GM23338 (cell line): ENCODE measurements at regions not wholly inside any gene's neighbourhood (a gene's known extent, or its start where the extent isn't known, plus 50 kb on each side); places are given as distances from the start of the nearest gene placed in this dataset.

ENCODE experiments used
- ATAC-seq: fragments of 200-7000 bp; cut with Tn5 transposase; 3 replicates; pipeline ENCODE4 v1.9.1; 2020
- DNase-seq: peaks from one replicate; pipeline ENCODE4 v3.0.0-alpha.2; 2015; ENCODE audit warnings: low spot score
- H2AFZ ChIP-seq: fragments of 200-600 bp; sonication (generic); 2 replicates; pipeline ENCODE4 v1.8.0; 2016; ENCODE audit warnings: antibody characterized with exemption, mild to moderate bottlenecking, moderate library complexity
- H3F3A ChIP-seq: fragments of 200-600 bp; sonication (generic); replicated peaks from 2 replicates; pipeline ENCODE4 v1.8.0; 2017; ENCODE audit warnings: antibody characterized with exemption, mixed run types, low read depth
- H3K27ac ChIP-seq: fragments of 200-600 bp; sonication (generic); 2 replicates; pipeline ENCODE4 v1.6.1; 2016; ENCODE audit warnings: low read depth
- H3K27me3 ChIP-seq: fragments of 200-600 bp; sonication (generic); 2 replicates; pipeline ENCODE4 v1.8.0; 2016; ENCODE audit warnings: mild to moderate bottlenecking, mixed run types, moderate library complexity; ENCODE audit not compliant: insufficient read depth
- H3K36me3 ChIP-seq: fragments of 200-600 bp; sonication (generic); 2 replicates; pipeline ENCODE4 v1.8.0; 2016; ENCODE audit warnings: mild to moderate bottlenecking; ENCODE audit not compliant: insufficient read depth
- H3K4me1 ChIP-seq: fragments of 200-600 bp; sonication (generic); 2 replicates; pipeline ENCODE4 v1.8.0; 2016; ENCODE audit warnings: mild to moderate bottlenecking, moderate library complexity; ENCODE audit not compliant: insufficient read depth
- H3K4me2 ChIP-seq: fragments of 200-600 bp; sonication (generic); 2 replicates; pipeline ENCODE4 v1.7.1; 2017; ENCODE audit warnings: mixed run types
- H3K4me3 ChIP-seq: fragments of 200-600 bp; sonication (generic); 2 replicates; pipeline ENCODE4 v1.6.1; 2016; ENCODE audit warnings: mixed run types
- H3K79me2 ChIP-seq: fragments of 200-600 bp; sonication (generic); replicated peaks from 2 replicates; pipeline ENCODE4 v1.8.0; 2017; ENCODE audit warnings: mild to moderate bottlenecking; ENCODE audit not compliant: insufficient read depth
- H3K9me2 ChIP-seq: fragments of 200-600 bp; sonication (generic); 2 replicates; pipeline ENCODE4 v1.8.0; 2017; ENCODE audit not compliant: insufficient read depth
- H4K20me1 ChIP-seq: fragments of 200-600 bp; sonication (generic); replicated peaks from 2 replicates; pipeline ENCODE4 v1.8.0; 2017; ENCODE audit warnings: mild to moderate bottlenecking; ENCODE audit not compliant: insufficient read depth
- H3K27ac Mint-ChIP-seq: 2 replicates; pipeline ENCODE4 v1.8.0; 2020; ENCODE audit warnings: inconsistent platforms, mild to moderate bottlenecking, moderate library complexity, mixed read lengths
- H3K27me3 Mint-ChIP-seq: 3 replicates; pipeline ENCODE4 v1.8.0; 2022; ENCODE audit warnings: low read depth, mild to moderate bottlenecking, moderate library complexity, mixed read lengths, inconsistent platforms; ENCODE audit not compliant: insufficient read depth, poor library complexity
- H3K36me3 Mint-ChIP-seq: 3 replicates; pipeline ENCODE4 v1.8.0; 2021; ENCODE audit warnings: low read depth, mild to moderate bottlenecking, inconsistent platforms, moderate library complexity, mixed read lengths
- H3K4me1 Mint-ChIP-seq: 3 replicates; pipeline ENCODE4 v1.8.0; 2020; ENCODE audit warnings: mild to moderate bottlenecking, inconsistent platforms, mixed read lengths
- H3K4me3 Mint-ChIP-seq: 3 replicates; pipeline ENCODE4 v1.8.0; 2021; ENCODE audit warnings: moderate library complexity, mild to moderate bottlenecking, inconsistent platforms, mixed read lengths
- H3K9me3 Mint-ChIP-seq: 3 replicates; pipeline ENCODE4 v1.8.0; 2020; ENCODE audit warnings: moderate library complexity, mild to moderate bottlenecking, inconsistent platforms, mixed read lengths
- CREB1 ChIP-seq: fragments of 250-450 bp; sonication (Bioruptor Pico); IDR thresholded peaks from 2 replicates; pipeline ENCODE4 v1.5.0; 2020; ENCODE audit warnings: low read depth, mild to moderate bottlenecking, moderate library complexity
- CTCF ChIP-seq, 2 experiments: fragments of 200-600 bp in 1 of 2; sonication (generic) in 1 of 2; conservative IDR thresholded peaks; 2 replicates each; pipeline versions ENCODE4 v1.5.1 to v1.6.1; 2016 to 2017; ENCODE audit warnings: antibody characterized with exemption in 2 of 2, low read depth in 2 of 2, mild to moderate bottlenecking in 2 of 2, moderate library complexity in 1 of 2
- ETS1 ChIP-seq: IDR thresholded peaks from 2 replicates; pipeline ENCODE4 v1.6.1; 2016; ENCODE audit warnings: antibody characterized with exemption
- EZH2 ChIP-seq: fragments of 200-600 bp; sonication (generic); IDR thresholded peaks from one replicate; pipeline ENCODE4 v1.8.0; 2017; ENCODE audit warnings: antibody characterized with exemption, mild to moderate bottlenecking, low read depth; ENCODE audit not compliant: unreplicated experiment
- JUNB ChIP-seq: IDR thresholded peaks from one replicate; pipeline ENCODE4 v1.6.1; 2016; ENCODE audit warnings: antibody characterized with exemption; ENCODE audit not compliant: unreplicated experiment
- NANOG ChIP-seq: IDR thresholded peaks from 2 replicates; pipeline ENCODE4 v1.6.1; 2016; ENCODE audit warnings: antibody characterized with exemption, borderline replicate concordance
- POLR2AphosphoS5 ChIP-seq: IDR thresholded peaks from 2 replicates; pipeline ENCODE4 v1.6.1; 2016; ENCODE audit warnings: antibody characterized with exemption, low read depth
- REST ChIP-seq: IDR thresholded peaks from one replicate; pipeline ENCODE4 v1.6.1; 2018; ENCODE audit warnings: antibody characterized with exemption; ENCODE audit not compliant: unreplicated experiment
- ZNF114 ChIP-seq: fragments of 250-450 bp; sonication (Bioruptor Pico); IDR thresholded peaks from 2 replicates; pipeline ENCODE4 v1.5.0; 2020; ENCODE audit warnings: mild to moderate bottlenecking, moderate library complexity
- ZNF331 ChIP-seq: fragments of 250-450 bp; sonication (Bioruptor Pico); IDR thresholded peaks from 2 replicates; pipeline ENCODE4 v1.5.0; 2020; ENCODE audit warnings: low read depth, mild to moderate bottlenecking, moderate library complexity

GRCh38 chr12:130064999-130065398, 97.3 kb upstream of the FZD10 start:
- no peaks in the 10 kb centered on the region for H3K36me3 ChIP-seq
- no peaks in the 10 kb centered on the region for H3K27me3 ChIP-seq
- no peaks in the 10 kb centered on the region for H3K4me1 ChIP-seq
- no peaks in the 10 kb centered on the region for H3K4me1 Mint-ChIP-seq
- H3K4me3 ChIP-seq, result no peak overlapping the region
- H3K27ac ChIP-seq, result no peak overlapping the region
- peaks cover 52% of the 10 kb centered on the region for H3K36me3 Mint-ChIP-seq
- H3K9me2 ChIP-seq, result no peaks in the 10 kb centered on the region
- no peak for ATAC-seq
- H3K9me3 Mint-ChIP-seq, result peaks cover 99% of the 10 kb centered on the region
- H2AFZ ChIP-seq, result no peak overlapping the region
- no peak overlapping the region for H3K27ac Mint-ChIP-seq
- H3K79me2 ChIP-seq, result no peaks in the 10 kb centered on the region
- H3K4me2 ChIP-seq, result no peak overlapping the region
- peak; percentile 42 for DNase-seq
- H3K27me3 Mint-ChIP-seq, result no peaks in the 10 kb centered on the region
- no peak overlapping the region for H3K4me3 Mint-ChIP-seq
- H4K20me1 ChIP-seq, result no peaks in the 10 kb centered on the region
- TF ChIP-seq ZNF114 (CRISPR knock-in tag), result no peak
- no peak for TF ChIP-seq REST
- peak; percentile 42 to 56 for TF ChIP-seq CTCF (conservative IDR thresholded peaks at IDR 0.05; ENCODE audit: low read depth in 2 of 2)
- no peaks in the 10 kb centered on the region for H3F3A ChIP-seq

GRCh38 chr12:130066742-130067141, 95.5 kb upstream of the FZD10 start:
- Histone ChIP-seq H3K79me2 (no peaks in the 10 kb centered on the region), H3F3A (no peaks in the 10 kb centered on the region), H3K4me3 (no peak overlapping the region), H3K9me2 (no peaks in the 10 kb centered on the region), H3K36me3 (no peaks in the 10 kb centered on the region), H2AFZ (no peak overlapping the region), H3K4me1 (no peaks in the 10 kb centered on the region), H3K27ac (no peak overlapping the region), H4K20me1 (no peaks in the 10 kb centered on the region), H3K27me3 (no peaks in the 10 kb centered on the region), H3K4me2 (no peak overlapping the region)
- H3K9me3 Mint-ChIP-seq, result peaks cover 99% of the 10 kb centered on the region
- no peak overlapping the region for H3K27ac Mint-ChIP-seq
- H3K27me3 Mint-ChIP-seq, result no peaks in the 10 kb centered on the region
- no peak for ATAC-seq
- no peaks in the 10 kb centered on the region for H3K4me1 Mint-ChIP-seq
- H3K36me3 Mint-ChIP-seq, result peaks cover 46% of the 10 kb centered on the region
- DNase-seq, result no peak
- no peak overlapping the region for H3K4me3 Mint-ChIP-seq
- TF ChIP-seq ETS1, result no peak
- no peak for TF ChIP-seq EZH2
- no peak for TF ChIP-seq CREB1 (CRISPR knock-in tag)
- no peak for TF ChIP-seq JUNB
- no peak for TF ChIP-seq CTCF (conservative IDR thresholded peaks at IDR 0.05; ENCODE audit: low read depth in 2 of 2)
- no peak for TF ChIP-seq POLR2AphosphoS5
- no peak for TF ChIP-seq NANOG
- no peak for TF ChIP-seq ZNF114 (CRISPR knock-in tag)
- TF ChIP-seq REST, result no peak
- no peak for TF ChIP-seq ZNF331 (CRISPR knock-in tag)
